SK-N-SH treated with all-trans-retinoic acid at 6 μM for 48 hours (cell line): ENCODE measurements at regions not wholly inside any gene's neighbourhood (a gene's known extent, or its start where the extent isn't known, plus 50 kb on each side); places are given as distances from the start of the nearest gene placed in this dataset.

Experiments
- ATAC-seq: fragments of 200-7000 bp; cut with Tn5 transposase; 3 replicates; pipeline ENCODE4 v1.9.1; 2020; ENCODE audit warnings: mild to moderate bottlenecking, moderate library complexity
- ARNTL ChIP-seq: fragments of 450-650 bp; formaldehyde crosslinking; IDR thresholded peaks from 2 replicates; pipeline ENCODE4 v1.5.0; 2020; ENCODE audit warnings: low read depth, mild to moderate bottlenecking, moderate library complexity, borderline replicate concordance
- BACH2 ChIP-seq: fragments of 250-450 bp; sonication (Bioruptor Pico); IDR thresholded peaks from 2 replicates; pipeline ENCODE4 v1.9.0; 2021; ENCODE audit warnings: mild to moderate bottlenecking, borderline replicate concordance
- CSDC2 ChIP-seq: fragments of 250-450 bp; sonication (Bioruptor Pico); IDR thresholded peaks from 2 replicates; pipeline ENCODE4 v1.5.0; 2020; ENCODE audit warnings: mild to moderate bottlenecking, moderate library complexity
- ESRRG ChIP-seq: fragments of 250-450 bp; sonication (Bioruptor Pico); IDR thresholded peaks from 2 replicates; pipeline ENCODE4 v1.6.1; 2021; ENCODE audit warnings: mild to moderate bottlenecking
- GLIS3 ChIP-seq: fragments of 250-450 bp; sonication (Bioruptor Pico); IDR thresholded peaks from 2 replicates; pipeline ENCODE4 v1.5.0; 2020; ENCODE audit warnings: mild to moderate bottlenecking, moderate library complexity
- ISL1 ChIP-seq: fragments of 250-450 bp; sonication (Bioruptor Pico); IDR thresholded peaks from 2 replicates; pipeline ENCODE4 v2.1.2; 2022; ENCODE audit warnings: mild to moderate bottlenecking, moderate library complexity
- OSR1 ChIP-seq: fragments of 250-450 bp; sonication (Bioruptor Pico); IDR thresholded peaks from 2 replicates; pipeline ENCODE4 v1.8.0; 2022; ENCODE audit warnings: moderate library complexity, mild to moderate bottlenecking, inconsistent platforms
- POU6F1 ChIP-seq: fragments of 250-450 bp; sonication (Bioruptor Pico); IDR thresholded peaks from 2 replicates; pipeline ENCODE4 v1.8.0; 2021; ENCODE audit warnings: low read depth, mild to moderate bottlenecking, moderate library complexity, borderline replicate concordance
- PPARA ChIP-seq: fragments of 250-450 bp; sonication (Bioruptor Pico); IDR thresholded peaks from 2 replicates; pipeline ENCODE4 v1.5.0; 2020; ENCODE audit warnings: mild to moderate bottlenecking, borderline replicate concordance
- RARB ChIP-seq: fragments of 250-450 bp; sonication (Bioruptor Pico); IDR thresholded peaks from 2 replicates; pipeline ENCODE4 v1.8.0; 2021; ENCODE audit warnings: mild to moderate bottlenecking, moderate library complexity
- SNAI2 ChIP-seq: fragments of 250-450 bp; sonication (Bioruptor Pico); IDR thresholded peaks from 2 replicates; pipeline ENCODE4 v1.5.0; 2020; ENCODE audit warnings: mild to moderate bottlenecking, moderate library complexity
- TCF4 ChIP-seq: fragments of 250-450 bp; sonication (Bioruptor Pico); IDR thresholded peaks from 2 replicates; pipeline ENCODE4 v1.8.0; 2021; ENCODE audit warnings: mild to moderate bottlenecking, moderate library complexity, borderline replicate concordance
- ZC3H10 ChIP-seq: fragments of 250-450 bp; sonication (Bioruptor Pico); IDR thresholded peaks from 2 replicates; pipeline ENCODE4 v1.5.1; 2021; ENCODE audit warnings: mild to moderate bottlenecking, moderate library complexity
- ZFP3 ChIP-seq: fragments of 250-450 bp; sonication (Bioruptor Pico); IDR thresholded peaks from 2 replicates; pipeline ENCODE4 v1.5.0; 2020; ENCODE audit warnings: mild to moderate bottlenecking, moderate library complexity
- ZNF565 ChIP-seq: fragments of 450-650 bp; formaldehyde crosslinking; conservative IDR thresholded peaks from 2 replicates; pipeline ENCODE4 v1.5.0; 2020; ENCODE audit warnings: low read depth, mild to moderate bottlenecking, moderate library complexity
- ZNF70 ChIP-seq: fragments of 450-650 bp; formaldehyde crosslinking; IDR thresholded peaks from 2 replicates; pipeline ENCODE4 v1.5.0; 2020; ENCODE audit warnings: mild to moderate bottlenecking, moderate library complexity
- ZNF8 ChIP-seq: fragments of 450-650 bp; formaldehyde crosslinking; IDR thresholded peaks from 2 replicates; pipeline ENCODE4 v1.5.0; 2020; ENCODE audit warnings: mild to moderate bottlenecking, moderate library complexity
- TF ChIP-seq, protein P1 (sequence below): fragments of 250-450 bp; sonication (Bioruptor Pico); IDR thresholded peaks from 2 replicates; pipeline ENCODE4 v1.5.0; 2020; ENCODE audit warnings: mild to moderate bottlenecking, moderate library complexity
- TF ChIP-seq, protein P2 (sequence below): fragments of 250-450 bp; sonication (Bioruptor Pico); IDR thresholded peaks from 2 replicates; pipeline ENCODE4 v1.5.1; 2021; ENCODE audit warnings: mild to moderate bottlenecking, moderate library complexity
- TF ChIP-seq, protein P3 (sequence below): fragments of 250-450 bp; sonication (Bioruptor Pico); IDR thresholded peaks from 2 replicates; pipeline ENCODE4 v1.8.0; 2020; ENCODE audit warnings: mild to moderate bottlenecking, moderate library complexity, borderline replicate concordance
- TF ChIP-seq, protein P4 (sequence below): fragments of 250-450 bp; sonication (Bioruptor Pico); IDR thresholded peaks from 2 replicates; pipeline ENCODE4 v1.5.1; 2020; ENCODE audit warnings: low read depth, mild to moderate bottlenecking, moderate library complexity

- no peak for TF ChIP-seq CSDC2
- ATAC-seq: no peak
Observed at GRCh38 chr1:56193656-56194055, 385.7 kb downstream of the PLPP3 start.

GRCh38 chr1:56191369-56191768, 388.0 kb downstream of the PLPP3 start:
- TF ChIP-seq ZFP3: no peak
- TF ChIP-seq ZNF8 (CRISPR knock-in tag): no peak
- no peak for TF ChIP-seq BACH2
- no peak for TF ChIP-seq PPARA (CRISPR knock-in tag)
- TF ChIP-seq, protein P1, sequence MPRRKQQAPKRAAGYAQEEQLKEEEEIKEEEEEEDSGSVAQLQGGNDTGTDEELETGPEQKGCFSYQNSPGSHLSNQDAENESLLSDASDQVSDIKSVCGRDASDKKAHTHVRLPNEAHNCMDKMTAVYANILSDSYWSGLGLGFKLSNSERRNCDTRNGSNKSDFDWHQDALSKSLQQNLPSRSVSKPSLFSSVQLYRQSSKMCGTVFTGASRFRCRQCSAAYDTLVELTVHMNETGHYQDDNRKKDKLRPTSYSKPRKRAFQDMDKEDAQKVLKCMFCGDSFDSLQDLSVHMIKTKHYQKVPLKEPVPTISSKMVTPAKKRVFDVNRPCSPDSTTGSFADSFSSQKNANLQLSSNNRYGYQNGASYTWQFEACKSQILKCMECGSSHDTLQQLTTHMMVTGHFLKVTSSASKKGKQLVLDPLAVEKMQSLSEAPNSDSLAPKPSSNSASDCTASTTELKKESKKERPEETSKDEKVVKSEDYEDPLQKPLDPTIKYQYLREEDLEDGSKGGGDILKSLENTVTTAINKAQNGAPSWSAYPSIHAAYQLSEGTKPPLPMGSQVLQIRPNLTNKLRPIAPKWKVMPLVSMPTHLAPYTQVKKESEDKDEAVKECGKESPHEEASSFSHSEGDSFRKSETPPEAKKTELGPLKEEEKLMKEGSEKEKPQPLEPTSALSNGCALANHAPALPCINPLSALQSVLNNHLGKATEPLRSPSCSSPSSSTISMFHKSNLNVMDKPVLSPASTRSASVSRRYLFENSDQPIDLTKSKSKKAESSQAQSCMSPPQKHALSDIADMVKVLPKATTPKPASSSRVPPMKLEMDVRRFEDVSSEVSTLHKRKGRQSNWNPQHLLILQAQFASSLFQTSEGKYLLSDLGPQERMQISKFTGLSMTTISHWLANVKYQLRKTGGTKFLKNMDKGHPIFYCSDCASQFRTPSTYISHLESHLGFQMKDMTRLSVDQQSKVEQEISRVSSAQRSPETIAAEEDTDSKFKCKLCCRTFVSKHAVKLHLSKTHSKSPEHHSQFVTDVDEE (CRISPR knock-in tag): no peak
- TF ChIP-seq ESRRG (CRISPR knock-in tag): no peak
- no peak for TF ChIP-seq POU6F1
- TF ChIP-seq, protein P2, sequence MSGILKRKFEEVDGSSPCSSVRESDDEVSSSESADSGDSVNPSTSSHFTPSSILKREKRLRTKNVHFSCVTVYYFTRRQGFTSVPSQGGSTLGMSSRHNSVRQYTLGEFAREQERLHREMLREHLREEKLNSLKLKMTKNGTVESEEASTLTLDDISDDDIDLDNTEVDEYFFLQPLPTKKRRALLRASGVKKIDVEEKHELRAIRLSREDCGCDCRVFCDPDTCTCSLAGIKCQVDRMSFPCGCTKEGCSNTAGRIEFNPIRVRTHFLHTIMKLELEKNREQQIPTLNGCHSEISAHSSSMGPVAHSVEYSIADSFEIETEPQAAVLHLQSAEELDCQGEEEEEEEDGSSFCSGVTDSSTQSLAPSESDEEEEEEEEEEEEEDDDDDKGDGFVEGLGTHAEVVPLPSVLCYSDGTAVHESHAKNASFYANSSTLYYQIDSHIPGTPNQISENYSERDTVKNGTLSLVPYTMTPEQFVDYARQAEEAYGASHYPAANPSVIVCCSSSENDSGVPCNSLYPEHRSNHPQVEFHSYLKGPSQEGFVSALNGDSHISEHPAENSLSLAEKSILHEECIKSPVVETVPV: no peak
- TF ChIP-seq OSR1 (CRISPR knock-in tag): no peak
- TF ChIP-seq CSDC2: no peak
- ATAC-seq: no peak

GRCh38 chr1:56190806-56191365, 388.5 kb downstream of the PLPP3 start:
- no peak for ATAC-seq
- TF ChIP-seq SNAI2 (CRISPR knock-in tag) (no peak), ESRRG (CRISPR knock-in tag) (no peak), TCF4 (CRISPR knock-in tag) (no peak), POU6F1 (no peak), PPARA (CRISPR knock-in tag) (no peak), CSDC2 (no peak), ZNF70 (CRISPR knock-in tag) (no peak), BACH2 (no peak), OSR1 (CRISPR knock-in tag) (no peak), ISL1 (no peak), RARB (CRISPR knock-in tag) (no peak), GLIS3 (CRISPR knock-in tag) (no peak), ZNF8 (CRISPR knock-in tag) (no peak), ARNTL (no peak), ZC3H10 (CRISPR knock-in tag) (no peak), ZNF565 (no peak)
- TF ChIP-seq, protein P3, sequence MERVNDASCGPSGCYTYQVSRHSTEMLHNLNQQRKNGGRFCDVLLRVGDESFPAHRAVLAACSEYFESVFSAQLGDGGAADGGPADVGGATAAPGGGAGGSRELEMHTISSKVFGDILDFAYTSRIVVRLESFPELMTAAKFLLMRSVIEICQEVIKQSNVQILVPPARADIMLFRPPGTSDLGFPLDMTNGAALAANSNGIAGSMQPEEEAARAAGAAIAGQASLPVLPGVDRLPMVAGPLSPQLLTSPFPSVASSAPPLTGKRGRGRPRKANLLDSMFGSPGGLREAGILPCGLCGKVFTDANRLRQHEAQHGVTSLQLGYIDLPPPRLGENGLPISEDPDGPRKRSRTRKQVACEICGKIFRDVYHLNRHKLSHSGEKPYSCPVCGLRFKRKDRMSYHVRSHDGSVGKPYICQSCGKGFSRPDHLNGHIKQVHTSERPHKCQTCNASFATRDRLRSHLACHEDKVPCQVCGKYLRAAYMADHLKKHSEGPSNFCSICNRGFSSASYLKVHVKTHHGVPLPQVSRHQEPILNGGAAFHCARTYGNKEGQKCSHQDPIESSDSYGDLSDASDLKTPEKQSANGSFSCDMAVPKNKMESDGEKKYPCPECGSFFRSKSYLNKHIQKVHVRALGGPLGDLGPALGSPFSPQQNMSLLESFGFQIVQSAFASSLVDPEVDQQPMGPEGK: no peak
- TF ChIP-seq, protein P1 (CRISPR knock-in tag): no peak
- TF ChIP-seq, protein P4, sequence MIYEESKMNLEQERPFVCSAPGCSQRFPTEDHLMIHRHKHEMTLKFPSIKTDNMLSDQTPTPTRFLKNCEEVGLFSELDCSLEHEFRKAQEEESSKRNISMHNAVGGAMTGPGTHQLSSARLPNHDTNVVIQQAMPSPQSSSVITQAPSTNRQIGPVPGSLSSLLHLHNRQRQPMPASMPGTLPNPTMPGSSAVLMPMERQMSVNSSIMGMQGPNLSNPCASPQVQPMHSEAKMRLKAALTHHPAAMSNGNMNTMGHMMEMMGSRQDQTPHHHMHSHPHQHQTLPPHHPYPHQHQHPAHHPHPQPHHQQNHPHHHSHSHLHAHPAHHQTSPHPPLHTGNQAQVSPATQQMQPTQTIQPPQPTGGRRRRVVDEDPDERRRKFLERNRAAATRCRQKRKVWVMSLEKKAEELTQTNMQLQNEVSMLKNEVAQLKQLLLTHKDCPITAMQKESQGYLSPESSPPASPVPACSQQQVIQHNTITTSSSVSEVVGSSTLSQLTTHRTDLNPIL (CRISPR knock-in tag): no peak
- TF ChIP-seq, all 23 proteins: peak for 0
